Ovary (tissue), 7 donors: ENCODE measurements at regions not wholly inside any gene's neighbourhood (a gene's known extent, or its start where the extent isn't known, plus 50 kb on each side); places are given as distances from the start of the nearest gene placed in this dataset.
"Not testable (repeated sequence)": the region's sequence is repeated elsewhere in the genome, so short reads cannot be mapped to it uniquely, and the experiment has no call there.

Experiments
- DNase-seq, 5 donors: peaks; one replicate each; pipeline ENCODE4 v3.0.0-alpha.2; 2019 to 2020
- H3K27ac ChIP-seq, 2 donors: fragments of 200-600 bp; one replicate each; pipeline versions ENCODE4 v1.5.1 to v1.8.0; 2019 to 2022
- H3K27me3 ChIP-seq: fragments of 200-600 bp; one replicate; pipeline ENCODE4 v1.8.0; 2022
- H3K36me3 ChIP-seq: fragments of 200-600 bp; sonication (generic); one replicate; pipeline ENCODE4 v1.5.1; 2019
- H3K4me1 ChIP-seq: one replicate; pipeline ENCODE4 v1.8.1; 2013; ENCODE audit warnings: mild to moderate bottlenecking, moderate library complexity; ENCODE audit not compliant: insufficient read depth
- H3K4me3 ChIP-seq: fragments of 200-600 bp; sonication (generic); one replicate; pipeline ENCODE4 v1.5.1; 2017
- H3K9me3 ChIP-seq, 2 donors: fragments of 200-600 bp in 1 of 2; sonication (generic) in 1 of 2; one replicate each; pipeline versions ENCODE4 v1.5.1 to v1.8.1; 2013 to 2019; ENCODE audit warnings: mild to moderate bottlenecking in 1 of 2, moderate library complexity in 1 of 2
- EP300 ChIP-seq: sonication (generic); formaldehyde crosslinking; IDR thresholded peaks from one replicate; pipeline ENCODE4 v1.6.1; 2017; ENCODE audit warnings: antibody characterized with exemption
- POLR2A ChIP-seq: fragments of 450-650 bp; IDR thresholded peaks from one replicate; pipeline ENCODE4 v1.6.1; 2017; ENCODE audit warnings: antibody characterized with exemption, mild to moderate bottlenecking, moderate library complexity
- WGBS, 3 donors: extraction: QIAGEN DNeasy Blood & Tissue Kit in 1 of 3; methylation state at CpG; one replicate each; pipeline versions ENCODE4 v1.1.5 to v1.1.7; 2013 to 2017; 5-methylcytosine and 5-hydroxymethylcytosine counted together
- intact Hi-C, 4 donors: fragments of 100-400 bp; cut with DNase I; formaldehyde crosslinking; loops; one replicate each; pipeline versions ENCODE4 v1.11.0 to v1.15.1; 2022 to 2023
- TF ChIP-seq, protein P1 (sequence below), 3 donors: fragments of 450-650 bp in 2 of 3; fragments of 200-600 bp in 1 of 3; IDR thresholded peaks; one replicate each; pipeline versions ENCODE4 v1.5.1 to v1.8.0; 2016 to 2022; ENCODE audit warnings: antibody characterized with exemption in 3 of 3, mild to moderate bottlenecking in 1 of 3
- donor health status: DM: no; HTN: no; CAD: no; lungs with moderate emphysema.
- donor health status: DM: no; HTN: no; CAD: no.
- donor health status: Bipolar disorder and iron deficiency.
- donor health status: DM: no; HTN: no; CAD: no.
- donor health status: DM: yes; HTN: yes; CAD: no.

DNA sequence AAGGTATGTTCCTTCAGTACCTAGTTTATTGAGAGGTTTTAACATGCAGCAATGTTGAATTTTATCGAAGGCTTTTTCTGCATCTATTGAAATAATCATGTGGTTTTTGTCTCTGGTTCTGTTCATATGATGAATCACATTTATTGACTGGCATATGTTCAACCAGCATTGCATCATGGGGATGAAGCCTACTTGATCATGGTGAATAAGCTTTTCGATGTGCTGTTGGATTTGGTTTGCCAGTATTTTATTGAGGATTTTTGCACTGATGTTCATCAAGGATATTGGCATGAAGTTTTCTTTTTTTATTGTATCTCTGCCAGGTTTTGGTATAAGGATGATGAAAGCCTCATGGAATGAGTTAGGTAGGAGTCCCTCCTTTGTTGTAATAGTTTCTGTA, 204.0 kb upstream of the GNAI1 start:
- Histone ChIP-seq H3K9me3 (no peaks in the 10 kb centered on the region), H3K4me1 (no peaks in the 10 kb centered on the region)

DNA sequence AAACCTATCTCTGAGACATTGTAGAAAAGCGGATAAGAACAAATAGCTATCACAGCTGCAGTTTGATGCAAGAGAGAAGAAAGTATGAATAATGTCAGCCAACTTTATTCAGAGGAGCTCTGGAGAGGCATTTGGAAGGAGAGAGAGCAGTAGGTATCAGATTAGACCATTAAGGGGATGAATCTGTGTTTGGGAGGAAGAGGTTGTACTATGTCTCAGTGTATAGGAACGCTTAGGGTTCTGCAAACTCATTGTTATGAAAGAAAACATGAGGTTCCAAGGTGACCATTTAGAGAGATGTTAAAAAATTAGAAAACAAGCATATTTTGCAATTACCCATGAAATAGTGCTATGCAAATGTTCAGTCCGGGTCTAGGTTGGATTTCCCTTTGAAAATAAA, 207.5 kb upstream of the GNAI1 start:
- Histone ChIP-seq H3K4me1 (no peaks in the 10 kb centered on the region), H3K9me3 (no peaks in the 10 kb centered on the region), H3K27me3 (no peaks in the 10 kb centered on the region), H3K27ac (no peak overlapping the region), H3K4me3 (no peak overlapping the region), H3K36me3 (no peaks in the 10 kb centered on the region)
- 80 to 85% (median 80%) methylated on average over 3 of the region's 3 CpGs for WGBS, 3 donors
- TF ChIP-seq, protein P1, sequence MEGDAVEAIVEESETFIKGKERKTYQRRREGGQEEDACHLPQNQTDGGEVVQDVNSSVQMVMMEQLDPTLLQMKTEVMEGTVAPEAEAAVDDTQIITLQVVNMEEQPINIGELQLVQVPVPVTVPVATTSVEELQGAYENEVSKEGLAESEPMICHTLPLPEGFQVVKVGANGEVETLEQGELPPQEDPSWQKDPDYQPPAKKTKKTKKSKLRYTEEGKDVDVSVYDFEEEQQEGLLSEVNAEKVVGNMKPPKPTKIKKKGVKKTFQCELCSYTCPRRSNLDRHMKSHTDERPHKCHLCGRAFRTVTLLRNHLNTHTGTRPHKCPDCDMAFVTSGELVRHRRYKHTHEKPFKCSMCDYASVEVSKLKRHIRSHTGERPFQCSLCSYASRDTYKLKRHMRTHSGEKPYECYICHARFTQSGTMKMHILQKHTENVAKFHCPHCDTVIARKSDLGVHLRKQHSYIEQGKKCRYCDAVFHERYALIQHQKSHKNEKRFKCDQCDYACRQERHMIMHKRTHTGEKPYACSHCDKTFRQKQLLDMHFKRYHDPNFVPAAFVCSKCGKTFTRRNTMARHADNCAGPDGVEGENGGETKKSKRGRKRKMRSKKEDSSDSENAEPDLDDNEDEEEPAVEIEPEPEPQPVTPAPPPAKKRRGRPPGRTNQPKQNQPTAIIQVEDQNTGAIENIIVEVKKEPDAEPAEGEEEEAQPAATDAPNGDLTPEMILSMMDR (IDR thresholded peaks at IDR 0.05), result no peak
- TF ChIP-seq EP300 (no peak), POLR2A (no peak)
- intact Hi-C loops, result no loop called here
- DNase-seq, result no peak

More for the DNA sequence above, 204.0 kb upstream of the GNAI1 start:
- Histone ChIP-seq H3K27me3 (no peaks in the 10 kb centered on the region), H3K4me3 (no peak overlapping the region), H3K36me3 (no peaks in the 10 kb centered on the region), H3K27ac (no peak overlapping the region)
- no peak for DNase-seq
- intact Hi-C loops, result no loop called here
- WGBS, 3 donors, result 72 to 97% (median 94%) methylated on average over 2 of the region's 2 CpGs
- TF ChIP-seq EP300, result no peak
- TF ChIP-seq, protein P1 (IDR thresholded peaks at IDR 0.05), result no peak
- no peak for TF ChIP-seq POLR2A

DNA sequence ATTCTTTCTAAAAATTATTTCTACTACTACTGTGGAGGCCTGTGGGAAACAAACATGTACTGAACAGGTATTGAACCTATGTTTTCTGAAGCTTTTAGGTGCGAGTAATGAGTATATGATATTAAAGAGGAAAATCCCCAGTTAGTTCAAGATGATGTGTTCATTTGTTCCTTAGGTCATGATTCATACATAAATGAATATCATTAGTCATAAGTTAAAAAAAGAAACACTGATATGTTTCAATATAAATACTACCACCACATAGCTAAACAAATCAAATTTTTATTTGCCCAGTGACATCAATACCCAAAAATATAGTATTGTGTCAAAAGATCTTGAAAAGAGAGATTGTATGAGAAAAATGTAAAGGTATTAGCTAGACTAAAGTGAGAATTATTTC, 210.7 kb upstream of the GNAI1 start:
- TF ChIP-seq POLR2A (no peak), EP300 (no peak)
- TF ChIP-seq, protein P1 (IDR thresholded peaks at IDR 0.05), result no peak
- Histone ChIP-seq H3K27me3 (no peaks in the 10 kb centered on the region), H3K27ac (no peak overlapping the region), H3K36me3 (no peaks in the 10 kb centered on the region), H3K4me1 (no peaks in the 10 kb centered on the region), H3K9me3 (no peaks in the 10 kb centered on the region), H3K4me3 (no peak overlapping the region)
- no peak for DNase-seq
- intact Hi-C loops, result no loop called here
- 91 to 94% (median 93%) methylated on average over 1 of the region's 1 CpG for WGBS, 3 donors

DNA sequence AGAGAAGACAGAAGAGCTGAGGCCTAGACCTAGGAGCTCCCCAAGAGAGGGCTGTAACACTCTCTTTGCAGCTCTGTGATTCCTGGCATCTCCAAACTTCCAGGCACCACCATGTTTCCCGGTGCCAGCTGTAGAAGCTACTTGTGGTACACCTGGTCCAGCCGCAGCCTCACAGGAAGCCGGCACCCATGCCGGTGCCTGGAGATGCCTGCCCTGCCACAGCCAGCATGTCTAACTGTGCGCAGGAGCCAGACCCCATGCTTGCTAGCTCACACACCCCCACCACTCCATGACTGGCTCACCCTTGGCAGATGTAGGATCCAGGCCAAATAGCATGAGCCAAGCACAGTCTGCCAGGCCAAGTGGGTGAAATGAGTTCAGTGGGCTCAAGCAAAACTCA, 211.7 kb upstream of the GNAI1 start:
- TF ChIP-seq POLR2A, result no peak
- TF ChIP-seq EP300, result no peak
- TF ChIP-seq, protein P1 (IDR thresholded peaks at IDR 0.05), result no peak
- DNase-seq, result no peak
- H3K4me3 ChIP-seq, result no peak overlapping the region
- WGBS, 3 donors, result 94 to 100% (median 95%) methylated on average over 5 of the region's 5 CpGs
- no peaks in the 10 kb centered on the region for H3K27me3 ChIP-seq
- intact Hi-C loops, result no loop called here
- no peaks in the 10 kb centered on the region for H3K4me1 ChIP-seq
- no peak overlapping the region for H3K27ac ChIP-seq
- no peaks in the 10 kb centered on the region for H3K9me3 ChIP-seq
- H3K36me3 ChIP-seq, result no peaks in the 10 kb centered on the region

DNA sequence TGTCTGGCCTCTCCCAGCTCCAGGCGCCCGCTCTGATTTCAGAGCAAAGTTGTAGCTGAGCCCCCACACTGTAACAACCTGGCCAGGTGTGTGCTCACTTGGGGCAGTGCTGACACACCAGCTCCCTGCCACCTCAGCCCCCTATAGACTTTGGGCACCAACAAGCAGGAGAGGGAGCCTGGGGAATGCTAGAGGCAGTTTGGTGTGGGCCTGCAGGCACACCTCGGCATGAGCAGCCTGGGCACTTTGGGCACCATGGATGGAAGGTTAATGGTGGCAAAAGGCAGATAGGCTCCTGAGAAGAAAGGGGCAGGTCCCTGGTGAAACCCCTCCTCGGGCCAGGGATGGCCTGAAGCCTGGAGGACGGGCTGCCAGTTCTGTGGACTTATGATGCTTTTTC, 212.7 kb upstream of the GNAI1 start:
- Histone ChIP-seq H3K4me1 (no peaks in the 10 kb centered on the region), H3K36me3 (no peaks in the 10 kb centered on the region), H3K4me3 (no peak overlapping the region), H3K9me3 (no peaks in the 10 kb centered on the region), H3K27me3 (no peaks in the 10 kb centered on the region), H3K27ac (no peak overlapping the region)
- DNase-seq, result no peak
- TF ChIP-seq, protein P1 (IDR thresholded peaks at IDR 0.05), result no peak
- TF ChIP-seq POLR2A (no peak), EP300 (no peak)
- intact Hi-C loops, result no loop called here
- WGBS, 3 donors, result 86 to 93% (median 89%) methylated on average over 4 to 5 of the region's 5 CpGs

DNA sequence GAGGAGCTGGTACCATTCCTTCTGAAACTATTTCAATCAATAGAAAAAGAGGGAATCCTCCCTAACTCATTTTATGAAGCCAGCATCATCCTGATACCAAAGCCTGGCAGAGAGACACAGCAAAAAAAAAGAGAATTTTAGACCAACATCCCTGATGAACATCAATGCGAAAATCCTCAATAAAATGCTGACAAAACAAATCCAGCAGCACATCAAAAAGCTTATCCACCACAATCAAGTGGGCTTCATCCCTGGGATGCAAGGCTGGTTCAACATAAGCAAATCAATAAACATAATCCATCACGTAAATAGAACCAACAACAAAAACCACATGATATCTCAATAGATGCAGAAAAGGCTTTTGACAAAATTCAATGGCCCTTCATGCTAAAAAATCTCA, 216.0 kb upstream of the GNAI1 start:
- intact Hi-C loops, H3K9me3 ChIP-seq, DNase-seq, H3K36me3 ChIP-seq, H3K27ac ChIP-seq, H3K4me1 ChIP-seq, H3K27me3 ChIP-seq, H3K4me3 ChIP-seq: not testable (repeated sequence)
- WGBS, 3 donors, result 90 to 94% (median 93%) methylated on average over 2 of the region's 2 CpGs

DNA sequence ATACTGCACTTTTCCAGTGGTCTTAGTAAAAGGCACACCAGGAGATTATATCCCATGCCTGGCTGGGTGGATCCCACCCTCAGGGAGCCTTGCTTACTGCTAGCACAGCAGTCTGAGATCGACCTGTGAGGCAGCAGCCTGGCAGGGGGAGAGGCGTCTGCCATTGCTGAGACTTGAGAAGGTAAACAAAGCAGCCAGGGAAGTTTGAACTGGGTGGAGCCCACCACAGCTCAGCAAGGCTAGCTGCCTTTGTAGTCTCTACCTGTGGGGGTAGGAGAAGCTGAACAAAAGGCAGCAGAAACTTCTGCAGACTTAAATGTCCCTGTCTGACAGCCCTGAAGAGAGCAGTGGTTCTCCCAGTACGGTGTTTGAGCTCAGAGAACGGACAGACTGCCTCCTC, 219.3 kb upstream of the GNAI1 start:
- H3K4me1 ChIP-seq, H3K27ac ChIP-seq, intact Hi-C loops, H3K4me3 ChIP-seq, H3K27me3 ChIP-seq, H3K36me3 ChIP-seq, H3K9me3 ChIP-seq, DNase-seq: not testable (repeated sequence)
- 86 to 87% (median 86%) methylated on average over 4 of the region's 4 CpGs for WGBS, 3 donors
